ENCODE measurements at regions not wholly inside any gene's neighbourhood (a gene's known extent, or its start where the extent isn't known, plus 50 kb on each side); places are given as distances from the start of the nearest gene placed in this dataset.

- TF ChIP-seq ZNF232 (CRISPR knock-in tag; IDR thresholded peaks at IDR 0.05) (no peak), RELA (CRISPR knock-in tag; IDR thresholded peaks at IDR 0.05; ENCODE audit: borderline replicate concordance) (no peak), CTCF (IDR thresholded peaks at IDR 0.05) (no peak), CREB1 (CRISPR knock-in tag; IDR thresholded peaks at IDR 0.05) (no peak), E2F1 (CRISPR knock-in tag; IDR thresholded peaks at IDR 0.05) (no peak)
Measured at GRCh38 chr5:63743096-63743798, 219.0 kb downstream of the HTR1A start.
